HepG2 (cell line): ENCODE measurements at regions not wholly inside any gene's neighbourhood (a gene's known extent, or its start where the extent isn't known, plus 50 kb on each side); places are given as distances from the start of the nearest gene placed in this dataset.

Experiments used
- ATAC-seq: fragments of 200-7000 bp; cut with Tn5 transposase; 3 replicates; pipeline ENCODE4 v1.9.1; 2020; ENCODE audit warnings: mild to moderate bottlenecking, moderate library complexity
- BruUV-seq: library from RNA; stranded (reverse); fragments of 400-500 nt; replicated peaks from 2 replicates; lab custom pipeline; 2021; lab: Mats Ljungman, UMichigan
- CTCF ChIA-PET: fragments of 300-600 bp; formaldehyde crosslinking; extraction: SDS; loops from one replicate; lab custom pipeline; 2021; ENCODE audit warnings: low total read pairs, inconsistent platforms, low intra/inter-chr PET ratio; lab: Yijun Ruan, JAX
- POLR2A ChIA-PET: fragments of 350-600 bp; sonication (Branson Sonifier 250); formaldehyde crosslinking; loops from one replicate; lab custom pipeline; 2020; ENCODE audit warnings: antibody characterized with exemption, inconsistent platforms; lab: Yijun Ruan, JAX
- DNase-seq: peaks from one replicate; pipeline ENCODE4 v3.0.0-alpha.2; 2015; ENCODE audit warnings: low spot score
- FAIRE-seq: peaks from 3 replicates; lab custom pipeline; 2011; peaks lifted over from hg19 to GRCh38; lab: Jason Lieb, UNC
- H2AFZ ChIP-seq: one replicate; pipeline ENCODE4 v1.6.1; 2011; ENCODE audit warnings: low read length, inconsistent platforms
- H3K27ac ChIP-seq: fragments of 300-600 bp; 3 replicates; pipeline ENCODE4 v1.8.0; 2011; ENCODE audit warnings: mixed run types, mild to moderate bottlenecking, mixed read lengths, low read length, inconsistent platforms; ENCODE audit not compliant: insufficient read depth; ENCODE audit errors: extremely low read length
- H3K27me3 ChIP-seq, 2 experiments: fragments of 200-600 bp in 1 of 2; 2 replicates in 1 of 2; 3 replicates in 1 of 2; pipeline versions ENCODE4 v1.6.0 to v1.8.0; 2011; ENCODE audit warnings: low read length in 2 of 2, mild to moderate bottlenecking in 2 of 2, moderate library complexity in 2 of 2, inconsistent platforms in 1 of 2; ENCODE audit not compliant: insufficient read depth in 2 of 2, control insufficient read depth in 1 of 2
- H3K36me3 ChIP-seq, 2 experiments: fragments of 200-600 bp in 1 of 2; replicated peaks in 1 of 2; 2 replicates in 1 of 2; 3 replicates in 1 of 2; pipeline versions ENCODE4 v1.5.1 to v1.8.0; 2011; ENCODE audit warnings: low read length in 2 of 2, inconsistent platforms in 1 of 2; ENCODE audit not compliant: insufficient read depth in 2 of 2, control insufficient read depth in 1 of 2
- H3K4me1 ChIP-seq: 2 replicates; pipeline ENCODE4 v1.5.1; 2012; ENCODE audit warnings: low read length, inconsistent platforms; ENCODE audit not compliant: insufficient read depth
- H3K4me2 ChIP-seq: 2 replicates; pipeline ENCODE4 v1.6.0; 2011; ENCODE audit warnings: low read depth, low read length, inconsistent platforms
- H3K4me3 ChIP-seq, 3 experiments: fragments of 200-600 bp in 1 of 3; sonication (generic), shearing (Covaris generic) in 1 of 3; replicated peaks in 1 of 3; 2 replicates each; pipeline ENCODE4 v1.5.1; 2011 to 2016; ENCODE audit warnings: low read length in 3 of 3, inconsistent platforms in 2 of 3, low read depth in 2 of 3, mild to moderate bottlenecking in 2 of 3, control low read depth in 1 of 3, mixed read lengths in 1 of 3; ENCODE audit not compliant: insufficient read depth in 1 of 3
- H3K79me2 ChIP-seq: one replicate; pipeline ENCODE4 v1.6.1; 2011; ENCODE audit warnings: low read length, inconsistent platforms; ENCODE audit not compliant: insufficient read depth
- H3K9ac ChIP-seq: 2 replicates; pipeline ENCODE4 v1.6.0; 2011; ENCODE audit warnings: mild to moderate bottlenecking, low read depth, low read length, inconsistent platforms; ENCODE audit not compliant: insufficient read depth
- H3K9me3 ChIP-seq: 2 replicates; pipeline ENCODE4 v1.5.1; 2012; ENCODE audit warnings: mild to moderate bottlenecking, low read length
- H4K20me1 ChIP-seq: 2 replicates; pipeline ENCODE4 v1.6.0; 2011; ENCODE audit warnings: inconsistent platforms, mild to moderate bottlenecking, low read length, moderate library complexity; ENCODE audit not compliant: insufficient read depth
- DR1 ChIP-seq: sonication (generic); formaldehyde crosslinking; IDR thresholded peaks from 2 replicates; pipeline ENCODE4 v1.8.0; 2021; ENCODE audit warnings: mild to moderate bottlenecking, missing genetic modification reagents, inconsistent platforms
- FOSL2 ChIP-seq: sonication (generic); formaldehyde crosslinking; IDR thresholded peaks from 2 replicates; pipeline ENCODE4 v1.4.0; 2020; ENCODE audit warnings: missing genetic modification reagents
- HINFP ChIP-seq: sonication (generic); formaldehyde crosslinking; IDR thresholded peaks from 2 replicates; pipeline ENCODE4 v1.4.0; 2020; ENCODE audit warnings: low read depth, mild to moderate bottlenecking, missing genetic modification reagents
- MXD1 ChIP-seq: sonication (generic); formaldehyde crosslinking; IDR thresholded peaks from 2 replicates; pipeline ENCODE4 v1.4.0; 2020; ENCODE audit warnings: mild to moderate bottlenecking, missing genetic modification reagents
- SMYD3 ChIP-seq: sonication (generic); formaldehyde crosslinking; IDR thresholded peaks from 2 replicates; pipeline ENCODE4 v1.8.1; 2023; ENCODE audit warnings: mild to moderate bottlenecking, missing genetic modification reagents
- ZBTB1 ChIP-seq: sonication (generic); formaldehyde crosslinking; IDR thresholded peaks from 2 replicates; pipeline ENCODE4 v1.4.0; 2020; ENCODE audit warnings: missing genetic modification reagents, borderline replicate concordance
- ZNF232 ChIP-seq: sonication (generic); formaldehyde crosslinking; IDR thresholded peaks from 2 replicates; pipeline ENCODE4 v1.4.0; 2020; ENCODE audit warnings: missing genetic modification reagents, borderline replicate concordance
- ZSCAN21 ChIP-seq: sonication (generic); formaldehyde crosslinking; IDR thresholded peaks from 2 replicates; pipeline ENCODE4 v1.8.0; 2022; ENCODE audit warnings: mild to moderate bottlenecking, missing genetic modification reagents, moderate library complexity, borderline replicate concordance
- WGBS: methylation state at CpG from one replicate; pipeline ENCODE4 v1.1.6; 2017; ENCODE audit warnings: low lambda C conversion rate; 5-methylcytosine and 5-hydroxymethylcytosine counted together
- in situ Hi-C: cut with HindIII; loops from 2 replicates; pipeline ENCODE4 v1.10.0; 2017; ENCODE audit warnings: low pct_unique_long_range_greater_than_20kb; ENCODE audit not compliant: extremely low pct_ligation_motif_present
- intact Hi-C: fragments of 100-400 bp; cut with micrococcal nuclease; formaldehyde crosslinking; loops from one replicate; pipeline ENCODE4 v1.10.0; 2022; ENCODE audit not compliant: unreplicated experiment

GRCh38 chr15:62431817-62432216 is 266.7 kb upstream of the C2CD4B start (continued):
- TF ChIP-seq FOSL2 (CRISPR knock-in tag), result no peak

- DNase-seq (no peak), ATAC-seq (no peak), FAIRE-seq (no peak)
- no TSS peak for BruUV-seq
- Histone ChIP-seq H3K9me3 (no peaks in the 10 kb centered on the region), H3K4me2 (no peak overlapping the region), H3K27ac (peak overlapping the region; percentile 13), H3K9ac (no peak overlapping the region), H2AFZ (no peak overlapping the region), H3K4me1 (peaks cover 52% of the 10 kb centered on the region), H3K4me3 (no peak overlapping the region), H4K20me1 (no peaks in the 10 kb centered on the region), H3K27me3 (no peaks in the 10 kb centered on the region), H3K79me2 (peaks cover 4% of the 10 kb centered on the region), H3K36me3 (no peaks in the 10 kb centered on the region; a peak in 1 of 5 replicates)
- ChIA-PET POLR2A (no interaction called here), CTCF (no interaction called here)
- 95% methylated on average over 4 of the region's 5 CpGs for WGBS
- in situ Hi-C loops (no loop called here), intact Hi-C loops (no loop called here)
- TF ChIP-seq ZBTB1 (CRISPR knock-in tag) (no peak), MXD1 (CRISPR knock-in tag) (no peak), HINFP (CRISPR knock-in tag) (no peak), ZSCAN21 (CRISPR knock-in tag) (no peak), DR1 (CRISPR knock-in tag) (no peak), SMYD3 (CRISPR knock-in tag) (no peak), ZNF232 (CRISPR knock-in tag) (no peak)
Measured at GRCh38 chr15:62432702-62433398, 267.8 kb upstream of the C2CD4B start.
